HepG2 (cell line): ENCODE measurements at regions not wholly inside any gene's neighbourhood (a gene's known extent, or its start where the extent isn't known, plus 50 kb on each side); places are given as distances from the start of the nearest gene placed in this dataset.
A peak's percentile ranks its signal among the peaks of the same experiment; 100 is the strongest.

Experiments used
- BRCA1 ChIP-seq: sonication (generic); formaldehyde crosslinking; IDR thresholded peaks from 2 replicates; pipeline ENCODE4 v1.4.0; 2020; ENCODE audit warnings: missing genetic modification reagents
- CCDC6 ChIP-seq: sonication (generic); formaldehyde crosslinking; IDR thresholded peaks from 2 replicates; pipeline ENCODE4 v1.8.1; 2022; ENCODE audit warnings: mild to moderate bottlenecking, missing genetic modification reagents, moderate library complexity
- GABPA ChIP-seq, 2 experiments: IDR thresholded peaks; 2 replicates each; pipeline ENCODE4 v1.6.1; 2011 to 2016; ENCODE audit warnings: low read depth in 2 of 2, low read length in 1 of 2, missing biosample characterization in 1 of 2, missing genetic modification characterization in 1 of 2
- GPN1 ChIP-seq: sonication (generic); formaldehyde crosslinking; IDR thresholded peaks from 2 replicates; pipeline ENCODE4 v1.5.1; 2020; ENCODE audit warnings: missing genetic modification reagents, borderline replicate concordance
- KLF9 ChIP-seq: IDR thresholded peaks from 2 replicates; pipeline ENCODE4 v1.6.1; 2016; ENCODE audit warnings: low read depth
- NCOA1 ChIP-seq: sonication (generic); formaldehyde crosslinking; IDR thresholded peaks from 2 replicates; pipeline ENCODE4 v1.9.0; 2021; ENCODE audit warnings: missing genetic modification reagents
- NFKBIZ ChIP-seq: IDR thresholded peaks from 2 replicates; pipeline ENCODE4 v1.6.1; 2018; ENCODE audit warnings: missing genetic modification reagents, missing compliant biosample characterization
- PBX2 ChIP-seq: IDR thresholded peaks from 2 replicates; pipeline ENCODE4 v1.6.1; 2016; ENCODE audit warnings: control low read depth
- PRMT3 ChIP-seq: sonication (generic); formaldehyde crosslinking; IDR thresholded peaks from 2 replicates; pipeline ENCODE4 v1.8.1; 2022; ENCODE audit warnings: low read depth, mild to moderate bottlenecking, moderate library complexity, missing genetic modification reagents, borderline replicate concordance
- RXRA ChIP-seq: sonication (generic); formaldehyde crosslinking; IDR thresholded peaks from 2 replicates; pipeline ENCODE4 v1.5.1; 2020; ENCODE audit warnings: missing genetic modification reagents
- SIX4 ChIP-seq: sonication (generic); formaldehyde crosslinking; IDR thresholded peaks from 2 replicates; pipeline ENCODE4 v1.4.0; 2020; ENCODE audit warnings: missing genetic modification reagents
- SP2 ChIP-seq: sonication (generic); formaldehyde crosslinking; IDR thresholded peaks from 2 replicates; pipeline ENCODE4 v1.5.1; 2020; ENCODE audit warnings: mild to moderate bottlenecking, missing genetic modification reagents
- TBX2 ChIP-seq: sonication (generic); formaldehyde crosslinking; IDR thresholded peaks from 2 replicates; pipeline ENCODE4 v1.5.0; 2020; ENCODE audit warnings: missing genetic modification reagents, mild to moderate bottlenecking, borderline replicate concordance
- WIZ ChIP-seq: sonication (generic); formaldehyde crosslinking; IDR thresholded peaks from 2 replicates; pipeline ENCODE4 v1.5.1; 2020; ENCODE audit warnings: mild to moderate bottlenecking, missing genetic modification reagents
- ZBTB7A ChIP-seq: sonication (generic); formaldehyde crosslinking; IDR thresholded peaks from 2 replicates; pipeline ENCODE4 v1.8.0; 2022; ENCODE audit warnings: mild to moderate bottlenecking, missing genetic modification reagents
- ZNF143 ChIP-seq: sonication (generic); formaldehyde crosslinking; IDR thresholded peaks from 2 replicates; pipeline ENCODE4 v1.4.0; 2020; ENCODE audit warnings: missing genetic modification reagents
- ZNF18 ChIP-seq: sonication (generic); formaldehyde crosslinking; IDR thresholded peaks from 2 replicates; pipeline ENCODE4 v1.8.0; 2022; ENCODE audit warnings: mild to moderate bottlenecking, missing genetic modification reagents; ENCODE audit not compliant: insufficient replicate concordance
- ZNF180 ChIP-seq: sonication (generic); formaldehyde crosslinking; IDR thresholded peaks from 2 replicates; pipeline ENCODE4 v1.4.0; 2020; ENCODE audit warnings: low read depth, missing genetic modification reagents, borderline replicate concordance
- ZNF615 ChIP-seq: sonication (generic); formaldehyde crosslinking; IDR thresholded peaks from 2 replicates; pipeline ENCODE4 v1.5.0; 2020; ENCODE audit warnings: mild to moderate bottlenecking, missing genetic modification reagents, borderline replicate concordance
- ZNF646 ChIP-seq: sonication (generic); formaldehyde crosslinking; IDR thresholded peaks from 2 replicates; pipeline ENCODE4 v1.9.0; 2021; ENCODE audit warnings: mild to moderate bottlenecking, missing genetic modification reagents
- ZNF782 ChIP-seq: sonication (generic); formaldehyde crosslinking; IDR thresholded peaks from 2 replicates; pipeline ENCODE4 v1.4.0; 2020; ENCODE audit warnings: missing genetic modification reagents, mild to moderate bottlenecking, borderline replicate concordance

GRCh38 chr20:25750765-25751696, 54.4 kb upstream of the ZNF337 start (continued):
- TF ChIP-seq RXRA (peak; percentile 48; the same call in 1 of the 2 replicates), ZNF143 (CRISPR knock-in tag) (peak; percentile 81), GPN1 (CRISPR knock-in tag) (no peak), ZNF18 (CRISPR knock-in tag) (no peak), NFKBIZ (CRISPR knock-in tag) (no peak), ZBTB7A (CRISPR knock-in tag) (no peak), NCOA1 (0 out of 2 replicates have a peak, but pooled peaks have one; percentile 80), TBX2 (CRISPR knock-in tag) (no peak; the same call in 1 of the 2 replicates), SP2 (CRISPR knock-in tag) (no peak), ZNF782 (no peak; the same call in 1 of the 2 replicates), WIZ (0 out of 2 replicates have a peak, but pooled peaks have one; percentile 63), KLF9 (no peak), BRCA1 (no peak), ZNF646 (CRISPR knock-in tag) (no peak), SIX4 (CRISPR knock-in tag) (no peak), GABPA (IDR thresholded peaks at IDR 0.05; ENCODE audit: low read depth, low read length) (no peak), GABPA (CRISPR knock-in tag; IDR thresholded peaks at IDR 0.05; ENCODE audit: low read depth) (no peak), ZNF615 (no peak), CCDC6 (peak; percentile 69; the same call in 1 of the 2 replicates), PBX2 (0 out of 2 replicates have a peak, but pooled peaks have one; percentile 14), PRMT3 (CRISPR knock-in tag) (no peak), ZNF180 (CRISPR knock-in tag) (no peak)
